ENCODE measurements at regions not wholly inside any gene's neighbourhood (a gene's known extent, or its start where the extent isn't known, plus 50 kb on each side); places are given as distances from the start of the nearest gene placed in this dataset.

DNA sequence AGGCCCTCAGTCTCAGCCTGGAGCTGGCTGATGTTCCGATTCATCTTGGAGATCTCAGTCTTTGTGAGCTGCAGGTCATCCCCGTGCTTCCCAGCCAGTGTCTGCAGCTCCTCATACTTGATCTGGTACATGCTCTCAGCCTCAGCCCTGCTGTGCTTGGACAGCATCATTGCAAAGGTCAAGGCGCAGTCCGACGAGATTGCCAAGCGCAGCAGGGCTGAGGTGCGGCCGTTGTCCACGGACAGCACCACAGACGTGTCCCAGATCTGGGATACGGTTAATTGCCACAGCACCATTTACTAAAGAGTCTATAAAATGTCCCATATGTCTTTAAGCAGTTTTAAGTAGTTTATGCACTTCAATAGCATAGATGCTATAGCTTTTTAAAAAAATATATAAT, 965.7 kb downstream of the FSCB start:
- Histone ChIP-seq H3K4me3 (ENCODE audit: low read depth, low read length) (no peak overlapping the region), H3K9me3 (ENCODE audit: control insufficient read depth, insufficient read depth, low read depth, low read length) (no peaks in the 10 kb centered on the region), H3K36me3 (ENCODE audit: control insufficient read depth in 2 of 2, insufficient read depth in 1 of 2, low read length in 2 of 2) (no peaks in the 10 kb centered on the region), H3K4me1 (ENCODE audit: control insufficient read depth, insufficient read depth, low read length) (no peaks in the 10 kb centered on the region), H3K27ac (ENCODE audit: extremely low read depth, low read depth, low read length) (no peak overlapping the region)
- ChIA-PET POLR2A (no interaction called here), CTCF (no interaction called here)
- TF ChIP-seq HOXD13 (CRISPR knock-in tag; IDR thresholded peaks at IDR 0.05; ENCODE audit: borderline replicate concordance): no peak
- TF ChIP-seq ZSCAN16 (tag by site-specific recombination; IDR thresholded peaks at IDR 0.05): no peak
- TF ChIP-seq ZNF792 (tag by site-specific recombination; IDR thresholded peaks at IDR 0.05): no peak
- TF ChIP-seq, protein P1, sequence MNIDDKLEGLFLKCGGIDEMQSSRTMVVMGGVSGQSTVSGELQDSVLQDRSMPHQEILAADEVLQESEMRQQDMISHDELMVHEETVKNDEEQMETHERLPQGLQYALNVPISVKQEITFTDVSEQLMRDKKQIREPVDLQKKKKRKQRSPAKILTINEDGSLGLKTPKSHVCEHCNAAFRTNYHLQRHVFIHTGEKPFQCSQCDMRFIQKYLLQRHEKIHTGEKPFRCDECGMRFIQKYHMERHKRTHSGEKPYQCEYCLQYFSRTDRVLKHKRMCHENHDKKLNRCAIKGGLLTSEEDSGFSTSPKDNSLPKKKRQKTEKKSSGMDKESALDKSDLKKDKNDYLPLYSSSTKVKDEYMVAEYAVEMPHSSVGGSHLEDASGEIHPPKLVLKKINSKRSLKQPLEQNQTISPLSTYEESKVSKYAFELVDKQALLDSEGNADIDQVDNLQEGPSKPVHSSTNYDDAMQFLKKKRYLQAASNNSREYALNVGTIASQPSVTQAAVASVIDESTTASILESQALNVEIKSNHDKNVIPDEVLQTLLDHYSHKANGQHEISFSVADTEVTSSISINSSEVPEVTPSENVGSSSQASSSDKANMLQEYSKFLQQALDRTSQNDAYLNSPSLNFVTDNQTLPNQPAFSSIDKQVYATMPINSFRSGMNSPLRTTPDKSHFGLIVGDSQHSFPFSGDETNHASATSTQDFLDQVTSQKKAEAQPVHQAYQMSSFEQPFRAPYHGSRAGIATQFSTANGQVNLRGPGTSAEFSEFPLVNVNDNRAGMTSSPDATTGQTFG (tag by site-specific recombination; IDR thresholded peaks at IDR 0.05; ENCODE audit: borderline replicate concordance): no peak
- no peak for TF ChIP-seq ZNF416 (tag by site-specific recombination; IDR thresholded peaks at IDR 0.05)
- TF ChIP-seq, protein P2, sequence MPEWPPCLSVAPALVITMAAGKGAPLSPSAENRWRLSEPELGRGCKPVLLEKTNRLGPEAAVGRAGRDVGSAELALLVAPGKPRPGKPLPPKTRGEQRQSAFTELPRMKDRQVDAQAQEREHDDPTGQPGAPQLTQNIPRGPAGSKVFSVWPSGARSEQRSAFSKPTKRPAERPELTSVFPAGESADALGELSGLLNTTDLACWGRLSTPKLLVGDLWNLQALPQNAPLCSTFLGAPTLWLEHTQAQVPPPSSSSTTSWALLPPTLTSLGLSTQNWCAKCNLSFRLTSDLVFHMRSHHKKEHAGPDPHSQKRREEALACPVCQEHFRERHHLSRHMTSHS (tag by site-specific recombination; IDR thresholded peaks at IDR 0.05): no peak
- TF ChIP-seq PRDM1 (tag by site-specific recombination; IDR thresholded peaks at IDR 0.05): no peak
- TF ChIP-seq ZNF585B (tag by site-specific recombination; IDR thresholded peaks at IDR 0.05): no peak
- TF ChIP-seq FEZF1 (tag by site-specific recombination; IDR thresholded peaks at IDR 0.05): no peak
- no peak for TF ChIP-seq SCRT2 (tag by site-specific recombination; IDR thresholded peaks at IDR 0.05)
- TF ChIP-seq ZNF202 (tag by site-specific recombination; IDR thresholded peaks at IDR 0.05; ENCODE audit: borderline replicate concordance): no peak
- TF ChIP-seq ZNF629 (tag by site-specific recombination; IDR thresholded peaks at IDR 0.05): no peak
- no peak for TF ChIP-seq ZNF121 (tag by site-specific recombination; IDR thresholded peaks at IDR 0.05)
- TF ChIP-seq, protein P3, sequence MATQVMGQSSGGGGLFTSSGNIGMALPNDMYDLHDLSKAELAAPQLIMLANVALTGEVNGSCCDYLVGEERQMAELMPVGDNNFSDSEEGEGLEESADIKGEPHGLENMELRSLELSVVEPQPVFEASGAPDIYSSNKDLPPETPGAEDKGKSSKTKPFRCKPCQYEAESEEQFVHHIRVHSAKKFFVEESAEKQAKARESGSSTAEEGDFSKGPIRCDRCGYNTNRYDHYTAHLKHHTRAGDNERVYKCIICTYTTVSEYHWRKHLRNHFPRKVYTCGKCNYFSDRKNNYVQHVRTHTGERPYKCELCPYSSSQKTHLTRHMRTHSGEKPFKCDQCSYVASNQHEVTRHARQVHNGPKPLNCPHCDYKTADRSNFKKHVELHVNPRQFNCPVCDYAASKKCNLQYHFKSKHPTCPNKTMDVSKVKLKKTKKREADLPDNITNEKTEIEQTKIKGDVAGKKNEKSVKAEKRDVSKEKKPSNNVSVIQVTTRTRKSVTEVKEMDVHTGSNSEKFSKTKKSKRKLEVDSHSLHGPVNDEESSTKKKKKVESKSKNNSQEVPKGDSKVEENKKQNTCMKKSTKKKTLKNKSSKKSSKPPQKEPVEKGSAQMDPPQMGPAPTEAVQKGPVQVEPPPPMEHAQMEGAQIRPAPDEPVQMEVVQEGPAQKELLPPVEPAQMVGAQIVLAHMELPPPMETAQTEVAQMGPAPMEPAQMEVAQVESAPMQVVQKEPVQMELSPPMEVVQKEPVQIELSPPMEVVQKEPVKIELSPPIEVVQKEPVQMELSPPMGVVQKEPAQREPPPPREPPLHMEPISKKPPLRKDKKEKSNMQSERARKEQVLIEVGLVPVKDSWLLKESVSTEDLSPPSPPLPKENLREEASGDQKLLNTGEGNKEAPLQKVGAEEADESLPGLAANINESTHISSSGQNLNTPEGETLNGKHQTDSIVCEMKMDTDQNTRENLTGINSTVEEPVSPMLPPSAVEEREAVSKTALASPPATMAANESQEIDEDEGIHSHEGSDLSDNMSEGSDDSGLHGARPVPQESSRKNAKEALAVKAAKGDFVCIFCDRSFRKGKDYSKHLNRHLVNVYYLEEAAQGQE (tag by site-specific recombination; IDR thresholded peaks at IDR 0.05): no peak
- TF ChIP-seq ZBTB17 (tag by site-specific recombination; IDR thresholded peaks at IDR 0.05): no peak
- TF ChIP-seq BCL11A (tag by site-specific recombination; IDR thresholded peaks at IDR 0.05; ENCODE audit: low read depth): no peak
- no peak for TF ChIP-seq ZNF140 (tag by site-specific recombination; IDR thresholded peaks at IDR 0.05)
- TF ChIP-seq, protein P4, sequence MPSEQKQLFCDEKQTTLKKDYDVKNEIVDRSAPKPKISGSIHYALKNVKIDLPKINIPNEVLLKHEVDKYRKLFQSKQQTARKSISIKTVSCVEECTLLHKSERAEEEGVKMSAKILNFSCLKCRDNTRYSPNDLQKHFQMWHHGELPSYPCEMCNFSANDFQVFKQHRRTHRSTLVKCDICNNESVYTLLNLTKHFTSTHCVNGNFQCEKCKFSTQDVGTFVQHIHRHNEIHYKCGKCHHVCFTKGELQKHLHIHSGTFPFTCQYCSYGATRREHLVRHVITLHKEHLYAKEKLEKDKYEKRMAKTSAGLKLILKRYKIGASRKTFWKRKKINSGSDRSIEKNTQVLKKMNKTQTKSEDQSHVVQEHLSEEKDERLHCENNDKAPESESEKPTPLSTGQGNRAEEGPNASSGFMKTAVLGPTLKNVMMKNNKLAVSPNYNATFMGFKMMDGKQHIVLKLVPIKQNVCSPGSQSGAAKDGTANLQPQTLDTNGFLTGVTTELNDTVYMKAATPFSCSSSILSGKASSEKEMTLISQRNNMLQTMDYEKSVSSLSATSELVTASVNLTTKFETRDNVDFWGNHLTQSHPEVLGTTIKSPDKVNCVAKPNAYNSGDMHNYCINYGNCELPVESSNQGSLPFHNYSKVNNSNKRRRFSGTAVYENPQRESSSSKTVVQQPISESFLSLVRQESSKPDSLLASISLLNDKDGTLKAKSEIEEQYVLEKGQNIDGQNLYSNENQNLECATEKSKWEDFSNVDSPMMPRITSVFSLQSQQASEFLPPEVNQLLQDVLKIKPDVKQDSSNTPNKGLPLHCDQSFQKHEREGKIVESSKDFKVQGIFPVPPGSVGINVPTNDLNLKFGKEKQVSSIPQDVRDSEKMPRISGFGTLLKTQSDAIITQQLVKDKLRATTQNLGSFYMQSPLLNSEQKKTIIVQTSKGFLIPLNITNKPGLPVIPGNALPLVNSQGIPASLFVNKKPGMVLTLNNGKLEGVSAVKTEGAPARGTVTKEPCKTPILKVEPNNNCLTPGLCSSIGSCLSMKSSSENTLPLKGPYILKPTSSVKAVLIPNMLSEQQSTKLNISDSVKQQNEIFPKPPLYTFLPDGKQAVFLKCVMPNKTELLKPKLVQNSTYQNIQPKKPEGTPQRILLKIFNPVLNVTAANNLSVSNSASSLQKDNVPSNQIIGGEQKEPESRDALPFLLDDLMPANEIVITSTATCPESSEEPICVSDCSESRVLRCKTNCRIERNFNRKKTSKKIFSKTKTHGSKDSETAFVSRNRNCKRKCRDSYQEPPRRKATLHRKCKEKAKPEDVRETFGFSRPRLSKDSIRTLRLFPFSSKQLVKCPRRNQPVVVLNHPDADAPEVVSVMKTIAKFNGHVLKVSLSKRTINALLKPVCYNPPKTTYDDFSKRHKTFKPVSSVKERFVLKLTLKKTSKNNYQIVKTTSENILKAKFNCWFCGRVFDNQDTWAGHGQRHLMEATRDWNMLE (tag by site-specific recombination; conservative IDR thresholded peaks at IDR 0.05; ENCODE audit: low read depth): no peak
- no peak for TF ChIP-seq ZNF548 (tag by site-specific recombination; IDR thresholded peaks at IDR 0.05)
- TF ChIP-seq ZNF155 (tag by site-specific recombination; IDR thresholded peaks at IDR 0.05): no peak

All from HEK293 (cell line).